ENCODE measurements at regions not wholly inside any gene's neighbourhood (a gene's known extent, or its start where the extent isn't known, plus 50 kb on each side); places are given as distances from the start of the nearest gene placed in this dataset.

DNA sequence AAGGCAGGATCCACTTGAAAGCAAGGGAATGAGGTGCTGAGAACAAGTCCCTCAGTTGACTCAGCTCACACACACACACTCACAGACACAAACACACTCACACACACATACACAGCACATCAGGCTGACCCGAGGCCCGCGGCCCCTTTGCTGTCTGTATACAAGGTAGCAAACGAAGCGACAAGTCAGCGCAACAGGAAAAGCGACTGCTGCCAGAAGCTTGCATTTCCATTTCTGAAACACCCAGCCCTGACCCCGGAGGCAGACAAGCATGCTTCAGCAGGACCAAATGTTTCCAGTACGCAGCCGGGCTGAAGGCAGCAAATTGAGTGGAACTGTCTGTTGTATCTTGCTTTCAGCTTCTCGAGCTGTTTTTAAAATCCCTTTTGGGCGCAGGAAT is 501.6 kb downstream of the NPHP4 start:
- TF ChIP-seq POLR2A (IDR thresholded peaks at IDR 0.05) (no peak), CTCF (IDR thresholded peaks at IDR 0.05) (no peak)
- Histone ChIP-seq H3K36me3 (ENCODE audit: low read depth, missing control alignments) (no peaks in the 10 kb centered on the region), H3K4me1 (peaks cover 14% of the 10 kb centered on the region), H3K9me3 (no peaks in the 10 kb centered on the region), H3K27me3 (no peaks in the 10 kb centered on the region), H3K27ac (no peak overlapping the region), H3K4me3 (no peak overlapping the region)
- WGBS, 2 donors, result 48 to 55% methylated on average over 11 to 12 of the region's 12 CpGs
- intact Hi-C loops (cut with DNase I; ENCODE audit: low total_unique reads), result no loop called here
- no peak for DNase-seq

- WGBS, 2 donors, result 83 to 100% methylated on average over 1 of the region's 1 CpG
- H3K36me3 ChIP-seq (ENCODE audit: low read depth, missing control alignments), result no peaks in the 10 kb centered on the region
- no peaks in the 10 kb centered on the region for H3K27me3 ChIP-seq
- H3K4me1 ChIP-seq, result peaks cover 6% of the 10 kb centered on the region
- no peak for DNase-seq
- intact Hi-C loops (cut with DNase I; ENCODE audit: low total_unique reads), result no loop called here
- TF ChIP-seq CTCF (IDR thresholded peaks at IDR 0.05) (no peak), POLR2A (IDR thresholded peaks at IDR 0.05) (no peak)
- no peak overlapping the region for H3K4me3 ChIP-seq
- H3K27ac ChIP-seq, result no peak overlapping the region
- no peaks in the 10 kb centered on the region for H3K9me3 ChIP-seq
These were observed 503.8 kb downstream of the NPHP4 start for GRCh38 chr1:5488448-5488847.

DNA sequence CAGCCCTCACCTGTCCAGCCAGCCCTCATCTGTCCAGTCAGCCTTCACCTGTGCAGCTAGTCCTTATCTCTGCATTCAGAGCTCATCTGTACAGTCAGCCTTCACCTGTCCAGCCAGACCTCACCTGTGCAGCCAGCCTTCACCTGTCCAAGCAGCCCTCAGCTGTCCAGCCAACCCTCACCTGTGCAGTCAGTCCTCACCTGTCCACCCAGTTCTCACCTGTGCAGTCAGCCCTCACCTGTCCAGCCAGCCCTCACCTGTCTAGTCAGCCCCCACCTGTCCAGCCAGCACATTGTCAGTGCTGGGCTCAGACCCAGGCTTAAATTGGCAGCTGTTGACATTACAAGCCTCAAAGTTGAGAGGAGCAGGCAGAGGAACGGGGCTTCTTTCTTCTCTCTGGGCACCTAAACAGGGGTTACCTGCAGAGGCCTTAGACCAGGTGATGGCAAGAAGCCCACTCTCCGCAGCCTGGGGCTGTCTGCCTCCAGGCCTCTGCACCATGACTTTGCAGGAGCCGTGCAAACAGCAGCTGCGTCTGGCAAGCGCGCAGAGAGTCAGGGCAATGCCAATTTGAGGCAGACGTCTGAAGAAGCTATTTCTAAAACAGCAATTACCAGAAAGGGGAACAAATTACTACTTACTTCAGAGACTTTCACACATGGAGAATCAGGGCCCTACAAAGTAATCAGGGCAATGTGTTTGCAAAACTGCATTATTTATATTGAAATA is 506.1 kb downstream of the NPHP4 start:
- Histone ChIP-seq H3K27me3 (no peaks in the 10 kb centered on the region), H3K36me3 (ENCODE audit: low read depth, missing control alignments) (no peaks in the 10 kb centered on the region), H3K4me1 (peaks cover 6% of the 10 kb centered on the region), H3K4me3 (no peak overlapping the region), H3K27ac (no peak overlapping the region), H3K9me3 (no peaks in the 10 kb centered on the region)
- intact Hi-C loops (cut with DNase I; ENCODE audit: low total_unique reads), result no loop called here
- DNase-seq, result no peak
- no peak for TF ChIP-seq POLR2A (IDR thresholded peaks at IDR 0.05)
- no peak for TF ChIP-seq CTCF (IDR thresholded peaks at IDR 0.05)
- WGBS, 2 donors, result 81 to 82% methylated on average over 7 of the region's 7 CpGs

- H3K27ac ChIP-seq, result no peak overlapping the region
- no peaks in the 10 kb centered on the region for H3K36me3 ChIP-seq (ENCODE audit: low read depth, missing control alignments)
- no peak for TF ChIP-seq CTCF (IDR thresholded peaks at IDR 0.05)
- no peak for TF ChIP-seq POLR2A (IDR thresholded peaks at IDR 0.05)
- H3K9me3 ChIP-seq, result no peaks in the 10 kb centered on the region
- no peaks in the 10 kb centered on the region for H3K27me3 ChIP-seq
- intact Hi-C loops (cut with DNase I; ENCODE audit: low total_unique reads), result no loop called here
- no peaks in the 10 kb centered on the region for H3K4me1 ChIP-seq
- H3K4me3 ChIP-seq, result no peak overlapping the region
- DNase-seq, result no peak
- WGBS, 2 donors, result 88 to 91% methylated on average over 2 of the region's 2 CpGs
These were observed 506.8 kb downstream of the NPHP4 start for GRCh38 chr1:5485436-5485835.
